ENCODE measurements at regions not wholly inside any gene's neighbourhood (a gene's known extent, or its start where the extent isn't known, plus 50 kb on each side); places are given as distances from the start of the nearest gene placed in this dataset.
"Not testable (repeated sequence)": the region's sequence is repeated elsewhere in the genome, so short reads cannot be mapped to it uniquely, and the experiment has no call there.

DNA sequence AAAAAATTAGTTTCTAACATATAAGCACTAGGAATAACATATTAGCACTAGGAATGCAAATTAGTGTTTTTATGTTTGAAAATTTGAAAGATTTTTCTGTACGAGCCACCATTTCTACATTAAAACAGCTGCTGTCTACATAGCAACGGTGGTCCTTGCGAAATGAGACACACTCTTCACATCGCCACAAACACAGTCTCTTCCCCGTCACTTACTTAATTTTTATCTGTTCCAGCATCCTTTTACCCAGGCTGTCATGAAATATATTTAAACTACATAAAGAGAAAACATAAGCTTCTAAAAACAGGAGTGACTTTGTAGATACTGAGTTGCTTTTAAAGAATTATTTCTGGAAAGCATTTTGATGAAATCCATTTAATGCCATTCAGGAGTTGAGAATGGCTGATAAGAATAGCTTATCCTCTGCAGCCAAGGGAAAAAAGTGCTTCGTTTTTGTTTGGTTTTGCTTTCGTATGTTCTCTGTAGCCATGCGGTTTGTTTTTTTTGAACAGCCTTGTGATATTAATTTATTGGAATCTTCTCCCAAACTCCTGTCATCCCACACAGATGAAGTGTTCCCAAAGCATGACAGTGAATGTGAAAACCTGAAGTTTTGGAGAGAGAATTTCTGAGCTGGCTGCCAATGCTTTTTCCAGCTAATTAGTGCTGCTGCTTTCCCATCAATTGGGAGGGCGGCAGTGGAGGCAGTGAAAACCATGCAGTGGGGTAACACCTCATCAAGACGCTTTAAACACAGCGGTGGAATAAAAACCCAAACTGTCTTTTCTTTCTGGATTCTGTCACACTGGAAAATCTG is 603.7 kb upstream of the ADARB2 start:
- DNase-seq (ENCODE audit: low spot score): no peak

DNA sequence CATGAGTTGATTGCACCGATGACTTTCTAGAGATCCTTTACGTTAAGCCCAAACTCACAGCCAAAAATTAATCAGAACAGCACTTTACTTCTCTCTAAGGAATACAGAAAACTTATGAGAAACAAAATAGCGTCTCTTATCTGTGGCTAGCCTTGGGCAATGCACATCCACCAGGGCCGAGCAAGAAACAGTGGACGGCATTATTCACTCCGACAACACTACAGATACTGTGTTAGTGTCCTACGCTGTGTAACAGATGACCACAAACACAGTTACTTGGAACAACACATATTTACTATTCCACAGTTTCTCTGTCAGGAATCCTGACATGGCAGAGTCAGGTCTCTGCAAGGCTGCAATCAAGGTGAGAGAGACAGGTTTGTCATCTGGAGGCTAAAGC is 598.3 kb upstream of the ADARB2 start:
- DNase-seq (ENCODE audit: low spot score): no peak

DNA sequence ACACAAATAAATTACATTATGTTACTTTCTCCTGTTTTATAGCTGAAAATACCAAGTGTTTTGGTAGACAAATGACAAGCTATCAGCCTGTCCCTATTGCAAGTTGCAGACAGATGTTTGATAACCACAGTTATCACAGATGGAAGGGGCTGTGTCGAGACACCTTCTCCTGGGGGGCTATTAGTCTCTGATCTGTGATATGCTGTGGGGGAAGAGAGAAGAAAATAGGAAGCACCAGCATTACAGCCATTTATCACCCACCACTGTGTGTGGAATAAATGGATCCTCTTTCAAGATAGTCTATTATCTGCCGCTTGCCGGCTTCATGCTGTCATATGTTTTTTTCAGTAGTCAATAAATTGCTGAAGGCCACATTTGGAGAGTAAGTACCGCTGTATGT is 597.2 kb upstream of the ADARB2 start:
- DNase-seq (ENCODE audit: low spot score): no peak

DNA sequence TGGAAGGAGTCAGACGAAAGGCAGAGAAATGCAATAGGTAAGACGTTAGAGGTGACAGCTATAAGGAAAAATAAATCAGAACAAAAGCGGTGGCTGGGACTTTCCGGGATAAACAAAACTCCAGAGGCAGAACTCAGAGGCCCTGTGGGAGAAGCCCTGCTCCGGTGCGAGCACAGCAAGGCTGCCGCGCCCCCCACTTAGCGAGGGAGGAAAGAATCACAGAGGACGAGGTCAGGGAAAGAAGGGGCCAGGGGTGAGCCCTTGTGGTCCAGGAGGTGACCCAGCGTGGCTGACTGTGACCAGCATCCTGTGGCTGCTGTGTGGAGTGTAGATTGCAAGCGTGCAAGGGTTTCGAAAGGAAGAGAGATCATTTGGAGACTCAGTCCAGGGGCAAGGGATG is 591.8 kb upstream of the ADARB2 start:
- no peak for DNase-seq (ENCODE audit: low spot score)

- no peak for DNase-seq (ENCODE audit: low spot score)
Measured at GRCh38 chr10:2326411-2326810, 589.1 kb upstream of the ADARB2 start.

- DNase-seq (ENCODE audit: low spot score): not testable (repeated sequence)
Measured at GRCh38 chr10:2315045-2315485, 577.7 kb upstream of the ADARB2 start.

GRCh38 chr10:2306081-2306480 is 568.8 kb upstream of the ADARB2 start:
- DNase-seq (ENCODE audit: low spot score): no peak

DNA sequence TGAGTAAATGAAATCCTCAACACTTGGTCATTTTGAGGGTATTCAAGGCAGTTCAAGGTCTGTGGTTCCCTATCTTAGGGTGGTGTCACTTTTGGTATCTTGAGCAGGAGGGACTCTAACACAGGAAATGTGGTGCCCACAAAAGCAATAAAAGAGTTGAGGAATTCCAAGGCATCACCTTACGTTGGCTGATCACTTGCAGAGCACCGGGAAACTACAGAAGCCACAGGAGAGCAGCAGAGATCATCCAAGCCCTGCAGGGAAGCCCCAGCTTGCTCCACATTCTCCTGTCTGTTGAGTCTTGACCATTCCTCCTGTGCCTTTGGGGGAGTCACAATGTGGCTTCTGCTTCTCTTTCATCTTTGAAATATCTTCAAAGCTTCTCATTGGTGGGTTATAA is 565.8 kb upstream of the ADARB2 start:
- no peak for DNase-seq (ENCODE audit: low spot score)

- DNase-seq (ENCODE audit: low spot score): no peak
Measured at GRCh38 chr10:2301227-2301626, 563.9 kb upstream of the ADARB2 start.

- DNase-seq (ENCODE audit: low spot score): no peak
Measured at GRCh38 chr10:2300231-2300630, 562.9 kb upstream of the ADARB2 start.

GRCh38 chr10:2296179-2296891 is 559.0 kb upstream of the ADARB2 start:
- DNase-seq (ENCODE audit: low spot score): no peak

- DNase-seq (ENCODE audit: low spot score): no peak
Measured at GRCh38 chr10:2294739-2295138, 557.4 kb upstream of the ADARB2 start.

GRCh38 chr10:2284071-2284470 is 546.7 kb upstream of the ADARB2 start:
- DNase-seq (ENCODE audit: low spot score): no peak

- DNase-seq (ENCODE audit: low spot score): no peak
Measured at GRCh38 chr10:2282202-2282601, 544.9 kb upstream of the ADARB2 start.

- no peak for DNase-seq (ENCODE audit: low spot score)
Measured at GRCh38 chr10:2280713-2281300, 543.5 kb upstream of the ADARB2 start.

GRCh38 chr10:2279711-2280110 is 542.4 kb upstream of the ADARB2 start:
- no peak for DNase-seq (ENCODE audit: low spot score)

DNA sequence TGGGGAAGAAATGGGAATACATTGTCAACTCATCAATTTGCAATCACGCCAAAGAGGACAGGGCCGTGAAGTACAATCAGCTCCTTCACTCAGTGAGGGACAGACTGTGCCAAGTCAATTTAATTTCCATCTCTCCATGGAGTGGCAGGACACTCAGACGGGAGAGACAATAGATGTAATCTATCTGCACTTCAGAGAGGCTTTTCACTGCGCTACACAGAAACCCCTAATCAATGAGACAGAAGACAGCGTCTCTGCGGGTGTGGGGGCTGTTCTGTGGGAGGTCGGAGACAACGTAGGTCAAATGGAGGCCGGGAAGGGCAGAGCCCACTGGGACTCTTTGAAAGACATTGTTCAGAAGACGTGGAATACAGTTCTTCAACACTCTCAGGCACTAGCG is 541.0 kb upstream of the ADARB2 start:
- no peak for DNase-seq (ENCODE audit: low spot score)

- DNase-seq (ENCODE audit: low spot score): no peak
Measured at GRCh38 chr10:2263561-2263960, 526.2 kb upstream of the ADARB2 start.

DNA sequence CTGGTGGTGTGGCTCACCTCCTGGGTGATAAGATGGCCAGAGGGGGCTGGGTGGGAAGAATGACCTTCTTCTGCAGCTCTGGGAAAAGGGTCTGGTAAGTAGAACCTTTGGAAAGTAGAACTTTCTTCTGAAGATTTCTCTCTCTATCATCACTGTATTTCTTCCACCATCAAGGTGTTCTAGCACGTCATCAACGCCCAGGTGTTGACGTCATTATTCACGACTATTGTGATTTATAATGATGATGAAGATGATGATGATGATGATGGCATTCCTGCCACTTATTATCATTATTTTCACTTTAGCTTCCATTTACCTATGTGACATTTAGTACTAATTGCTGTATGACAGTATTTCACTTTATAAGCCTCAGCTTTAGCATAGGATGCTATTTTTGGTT is 525.6 kb upstream of the ADARB2 start:
- DNase-seq (ENCODE audit: low spot score): no peak

- DNase-seq (ENCODE audit: low spot score): no peak
Measured at GRCh38 chr10:2262333-2262732, 525.0 kb upstream of the ADARB2 start.

- no peak for DNase-seq (ENCODE audit: low spot score)
Measured at GRCh38 chr10:2256241-2256640, 518.9 kb upstream of the ADARB2 start.

GRCh38 chr10:2252096-2252495 is 514.8 kb upstream of the ADARB2 start:
- no peak for DNase-seq (ENCODE audit: low spot score)

DNA sequence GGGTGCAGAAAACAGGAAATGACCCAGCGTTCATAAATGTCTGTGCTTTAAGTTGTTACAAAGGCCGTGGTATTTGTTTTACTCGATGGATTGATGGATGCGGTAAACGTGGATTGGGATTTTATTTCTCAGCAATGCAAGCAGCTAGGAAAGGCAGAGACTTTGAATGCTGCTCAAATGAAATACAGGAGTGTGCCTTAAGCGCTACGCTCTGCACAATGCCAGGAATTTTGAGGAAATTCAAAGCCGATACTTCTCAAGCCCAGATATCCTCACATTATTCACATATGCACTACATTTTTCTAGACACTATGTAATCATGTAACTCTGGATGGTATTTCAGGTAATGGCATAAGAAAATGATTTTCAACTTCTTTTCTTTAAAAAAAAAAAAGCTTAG is 514.3 kb upstream of the ADARB2 start:
- no peak for DNase-seq (ENCODE audit: low spot score)
